ENCODE measurements at regions not wholly inside any gene's neighbourhood (a gene's known extent, or its start where the extent isn't known, plus 50 kb on each side); places are given as distances from the start of the nearest gene placed in this dataset.

DNA sequence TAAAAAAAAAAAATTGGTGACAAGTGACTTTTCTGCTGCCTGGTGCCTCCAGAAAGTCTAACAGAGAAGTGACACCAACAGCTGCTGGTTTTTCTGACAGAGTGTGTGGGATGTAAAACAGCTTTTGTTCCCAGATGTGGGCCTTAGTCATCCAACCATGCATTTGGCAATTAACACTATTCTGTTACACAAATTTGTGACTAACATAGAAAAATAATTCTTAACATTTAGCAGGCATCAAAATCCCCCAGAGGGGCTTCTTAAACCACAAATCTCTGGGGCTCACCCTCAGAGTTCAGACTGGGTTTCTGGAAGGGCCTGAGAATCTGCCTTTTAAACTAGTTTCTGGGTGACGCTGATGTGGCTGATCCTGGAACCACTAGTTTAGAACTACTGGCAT, 100.5 kb upstream of the PCDH7 start:
- TF ChIP-seq, protein P1, sequence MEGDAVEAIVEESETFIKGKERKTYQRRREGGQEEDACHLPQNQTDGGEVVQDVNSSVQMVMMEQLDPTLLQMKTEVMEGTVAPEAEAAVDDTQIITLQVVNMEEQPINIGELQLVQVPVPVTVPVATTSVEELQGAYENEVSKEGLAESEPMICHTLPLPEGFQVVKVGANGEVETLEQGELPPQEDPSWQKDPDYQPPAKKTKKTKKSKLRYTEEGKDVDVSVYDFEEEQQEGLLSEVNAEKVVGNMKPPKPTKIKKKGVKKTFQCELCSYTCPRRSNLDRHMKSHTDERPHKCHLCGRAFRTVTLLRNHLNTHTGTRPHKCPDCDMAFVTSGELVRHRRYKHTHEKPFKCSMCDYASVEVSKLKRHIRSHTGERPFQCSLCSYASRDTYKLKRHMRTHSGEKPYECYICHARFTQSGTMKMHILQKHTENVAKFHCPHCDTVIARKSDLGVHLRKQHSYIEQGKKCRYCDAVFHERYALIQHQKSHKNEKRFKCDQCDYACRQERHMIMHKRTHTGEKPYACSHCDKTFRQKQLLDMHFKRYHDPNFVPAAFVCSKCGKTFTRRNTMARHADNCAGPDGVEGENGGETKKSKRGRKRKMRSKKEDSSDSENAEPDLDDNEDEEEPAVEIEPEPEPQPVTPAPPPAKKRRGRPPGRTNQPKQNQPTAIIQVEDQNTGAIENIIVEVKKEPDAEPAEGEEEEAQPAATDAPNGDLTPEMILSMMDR (IDR thresholded peaks at IDR 0.05; ENCODE audit: low read length), result no peak
- no peak for TF ChIP-seq EZH2 (IDR thresholded peaks at IDR 0.05; ENCODE audit: borderline replicate concordance, low read length)
